ENCODE measurements at regions not wholly inside any gene's neighbourhood (a gene's known extent, or its start where the extent isn't known, plus 50 kb on each side); places are given as distances from the start of the nearest gene placed in this dataset.

DNA sequence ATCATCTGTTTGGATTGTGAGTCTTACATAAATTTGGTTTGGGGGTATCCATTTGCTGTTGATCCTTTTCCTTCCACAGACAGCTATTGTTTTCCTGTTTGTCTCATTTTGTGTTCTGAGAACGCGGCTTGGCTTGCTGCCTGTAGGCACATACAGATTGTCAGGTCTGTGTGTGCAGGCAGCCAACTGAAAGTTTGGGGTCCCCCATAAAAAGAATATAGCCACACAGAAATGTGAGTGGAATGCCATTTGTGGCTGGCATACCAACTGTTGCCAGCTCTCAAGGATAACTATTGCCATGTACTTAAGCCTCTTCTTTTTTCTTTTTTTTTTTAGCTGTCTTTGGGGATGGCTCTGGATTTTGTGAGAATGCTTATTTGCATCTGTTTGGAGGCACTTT lies 1308.0 kb downstream of the ROBO1 start:
- Histone ChIP-seq H3K27ac (ENCODE audit: low read depth, low read length) (no peak overlapping the region), H2AFZ (ENCODE audit: low read length) (no peak overlapping the region), H3K36me3 (ENCODE audit: insufficient read depth, low read length) (no peaks in the 10 kb centered on the region), H3K4me1 (ENCODE audit: insufficient read depth, low read length) (no peaks in the 10 kb centered on the region), H3K79me2 (ENCODE audit: insufficient read depth, low read length) (no peaks in the 10 kb centered on the region), H4K20me1 (ENCODE audit: insufficient read depth, low read length) (no peaks in the 10 kb centered on the region), H3K4me3 (ENCODE audit: insufficient read depth, low read length) (no peak overlapping the region), H3K9me3 (ENCODE audit: low read depth, low read length) (no peaks in the 10 kb centered on the region), H3K27me3 (ENCODE audit: insufficient read depth, low read length) (no peaks in the 10 kb centered on the region), H3K4me2 (ENCODE audit: insufficient read depth, low read length) (no peak overlapping the region)
- no peak for DNase-seq (ENCODE audit: insufficient read length, low spot score, missing footprints)
- TF ChIP-seq, protein P1, sequence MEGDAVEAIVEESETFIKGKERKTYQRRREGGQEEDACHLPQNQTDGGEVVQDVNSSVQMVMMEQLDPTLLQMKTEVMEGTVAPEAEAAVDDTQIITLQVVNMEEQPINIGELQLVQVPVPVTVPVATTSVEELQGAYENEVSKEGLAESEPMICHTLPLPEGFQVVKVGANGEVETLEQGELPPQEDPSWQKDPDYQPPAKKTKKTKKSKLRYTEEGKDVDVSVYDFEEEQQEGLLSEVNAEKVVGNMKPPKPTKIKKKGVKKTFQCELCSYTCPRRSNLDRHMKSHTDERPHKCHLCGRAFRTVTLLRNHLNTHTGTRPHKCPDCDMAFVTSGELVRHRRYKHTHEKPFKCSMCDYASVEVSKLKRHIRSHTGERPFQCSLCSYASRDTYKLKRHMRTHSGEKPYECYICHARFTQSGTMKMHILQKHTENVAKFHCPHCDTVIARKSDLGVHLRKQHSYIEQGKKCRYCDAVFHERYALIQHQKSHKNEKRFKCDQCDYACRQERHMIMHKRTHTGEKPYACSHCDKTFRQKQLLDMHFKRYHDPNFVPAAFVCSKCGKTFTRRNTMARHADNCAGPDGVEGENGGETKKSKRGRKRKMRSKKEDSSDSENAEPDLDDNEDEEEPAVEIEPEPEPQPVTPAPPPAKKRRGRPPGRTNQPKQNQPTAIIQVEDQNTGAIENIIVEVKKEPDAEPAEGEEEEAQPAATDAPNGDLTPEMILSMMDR (IDR thresholded peaks at IDR 0.05; ENCODE audit: extremely low read depth, low read depth, low read length), result no peak

DNA sequence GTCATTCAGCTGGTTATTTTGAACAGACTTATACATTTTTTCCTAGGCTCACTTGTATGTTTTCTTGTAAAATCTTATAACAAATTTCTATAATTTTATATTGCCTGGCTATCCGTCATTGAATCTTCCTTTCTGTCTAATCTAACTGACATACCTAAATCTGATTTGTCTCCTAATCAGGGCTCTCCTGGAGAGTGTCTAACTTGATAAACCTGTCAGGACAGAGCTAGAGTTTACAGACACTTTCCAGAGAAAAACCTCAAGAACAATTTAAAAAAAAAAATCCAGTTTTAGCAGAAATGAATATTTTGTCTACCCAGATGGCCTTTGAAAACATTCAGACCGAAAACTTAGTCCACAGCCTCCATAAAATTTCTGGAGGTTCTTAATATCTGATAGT lies 1305.8 kb downstream of the ROBO1 start:
- Histone ChIP-seq H3K9me3 (ENCODE audit: low read depth, low read length) (no peaks in the 10 kb centered on the region), H3K4me2 (ENCODE audit: insufficient read depth, low read length) (no peak overlapping the region), H4K20me1 (ENCODE audit: insufficient read depth, low read length) (no peaks in the 10 kb centered on the region), H3K4me1 (ENCODE audit: insufficient read depth, low read length) (no peaks in the 10 kb centered on the region), H3K36me3 (ENCODE audit: insufficient read depth, low read length) (no peaks in the 10 kb centered on the region), H3K27ac (ENCODE audit: low read depth, low read length) (no peak overlapping the region), H2AFZ (ENCODE audit: low read length) (no peak overlapping the region), H3K79me2 (ENCODE audit: insufficient read depth, low read length) (no peaks in the 10 kb centered on the region), H3K4me3 (ENCODE audit: insufficient read depth, low read length) (no peak overlapping the region), H3K27me3 (ENCODE audit: insufficient read depth, low read length) (no peaks in the 10 kb centered on the region)
- no peak for DNase-seq (ENCODE audit: insufficient read length, low spot score, missing footprints)
- TF ChIP-seq, protein P1 (IDR thresholded peaks at IDR 0.05; ENCODE audit: extremely low read depth, low read depth, low read length), result no peak

DNA sequence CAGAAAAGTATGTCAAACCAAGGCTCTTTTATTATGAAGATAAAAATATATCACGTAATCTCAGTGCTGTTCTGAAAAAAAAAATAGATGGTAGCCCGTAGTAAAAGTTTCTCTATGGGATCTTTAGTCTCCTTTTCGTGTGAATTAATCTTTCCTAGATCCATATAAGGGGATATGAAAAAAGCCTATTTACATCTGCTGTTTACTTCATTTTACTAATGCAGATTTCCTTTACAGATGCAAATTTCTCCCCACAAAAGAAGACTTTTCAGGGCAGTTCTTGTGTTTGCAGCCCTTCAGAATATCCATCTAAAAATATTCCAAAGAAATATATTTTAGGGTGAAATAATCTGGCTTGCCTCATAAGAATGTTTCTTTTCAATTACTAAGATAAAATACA lies 1291.7 kb downstream of the ROBO1 start:
- H3K79me2 ChIP-seq (ENCODE audit: insufficient read depth, low read length), result no peaks in the 10 kb centered on the region
- H4K20me1 ChIP-seq (ENCODE audit: insufficient read depth, low read length), result no peaks in the 10 kb centered on the region
- TF ChIP-seq, protein P1 (IDR thresholded peaks at IDR 0.05; ENCODE audit: extremely low read depth, low read depth, low read length), result no peak

DNA sequence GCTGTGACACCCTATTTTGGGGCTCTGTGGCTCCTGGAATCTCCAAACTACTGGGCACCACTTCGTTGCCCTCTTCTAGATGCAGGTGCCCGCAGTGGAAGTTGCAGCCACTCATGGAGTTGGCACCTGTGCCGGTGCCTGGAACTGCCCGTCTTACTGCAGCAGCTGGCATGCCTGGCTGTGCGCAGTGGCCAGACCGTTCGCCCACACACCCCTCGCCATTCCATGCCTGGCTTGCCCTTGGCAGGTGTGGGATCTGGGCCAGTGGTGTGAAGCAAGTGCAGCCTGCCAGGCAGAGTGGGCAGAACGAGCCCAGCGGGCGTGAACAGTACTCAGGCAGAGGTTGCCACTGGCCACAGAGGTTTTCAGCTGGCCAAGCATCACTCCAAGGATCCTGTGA lies 1286.7 kb downstream of the ROBO1 start:
- no peak overlapping the region for H3K27ac ChIP-seq (ENCODE audit: low read depth, low read length)
- H4K20me1 ChIP-seq (ENCODE audit: insufficient read depth, low read length), result no peaks in the 10 kb centered on the region
- H3K79me2 ChIP-seq (ENCODE audit: insufficient read depth, low read length), result no peaks in the 10 kb centered on the region
- H3K4me1 ChIP-seq (ENCODE audit: insufficient read depth, low read length), result no peaks in the 10 kb centered on the region
- H2AFZ ChIP-seq (ENCODE audit: low read length), result no peak overlapping the region
- H3K36me3 ChIP-seq (ENCODE audit: insufficient read depth, low read length), result no peaks in the 10 kb centered on the region
- no peaks in the 10 kb centered on the region for H3K27me3 ChIP-seq (ENCODE audit: insufficient read depth, low read length)
- no peak overlapping the region for H3K4me3 ChIP-seq (ENCODE audit: insufficient read depth, low read length)
- peaks cover 2% of the 10 kb centered on the region for H3K9me3 ChIP-seq (ENCODE audit: low read depth, low read length)
- DNase-seq (ENCODE audit: insufficient read length, low spot score, missing footprints), result no peak
- no peak overlapping the region for H3K4me2 ChIP-seq (ENCODE audit: insufficient read depth, low read length)
- TF ChIP-seq, protein P1 (IDR thresholded peaks at IDR 0.05; ENCODE audit: extremely low read depth, low read depth, low read length), result no peak

More for the DNA sequence above, 1291.7 kb downstream of the ROBO1 start:
- no peaks in the 10 kb centered on the region for H3K4me1 ChIP-seq (ENCODE audit: insufficient read depth, low read length)
- no peak for DNase-seq (ENCODE audit: insufficient read length, low spot score, missing footprints)
- no peak overlapping the region for H3K4me3 ChIP-seq (ENCODE audit: insufficient read depth, low read length)
- no peak overlapping the region for H2AFZ ChIP-seq (ENCODE audit: low read length)
- H3K9me3 ChIP-seq (ENCODE audit: low read depth, low read length), result peaks cover 2% of the 10 kb centered on the region
- H3K4me2 ChIP-seq (ENCODE audit: insufficient read depth, low read length), result no peak overlapping the region
- no peaks in the 10 kb centered on the region for H3K36me3 ChIP-seq (ENCODE audit: insufficient read depth, low read length)
- no peak overlapping the region for H3K27ac ChIP-seq (ENCODE audit: low read depth, low read length)
- no peaks in the 10 kb centered on the region for H3K27me3 ChIP-seq (ENCODE audit: insufficient read depth, low read length)

All from osteoblast (primary cell).